Prostate gland (tissue), 2 donors: ENCODE measurements at regions not wholly inside any gene's neighbourhood (a gene's known extent, or its start where the extent isn't known, plus 50 kb on each side); places are given as distances from the start of the nearest gene placed in this dataset.

ENCODE experiments used
- DNase-seq: peaks from one replicate; pipeline ENCODE4 v3.0.0-alpha.2; 2019; ENCODE audit warnings: low spot score
- H3K27ac ChIP-seq, 2 donors: fragments of 200-600 bp; sonication (generic); 2 replicates each; pipeline ENCODE4 v1.5.1; 2017 to 2019
- H3K27me3 ChIP-seq: fragments of 200-600 bp; sonication (generic); replicated peaks from 2 replicates; pipeline ENCODE4 v1.5.1; 2019; ENCODE audit not compliant: insufficient read depth
- H3K36me3 ChIP-seq, 2 donors: fragments of 200-600 bp; sonication (generic); 1 replicate in 1 of 2; 2 replicates in 1 of 2; pipeline versions ENCODE4 v1.5.1 to v1.8.1; 2017 to 2019
- H3K4me1 ChIP-seq: fragments of 200-600 bp; sonication (generic); replicated peaks from 2 replicates; pipeline ENCODE4 v1.5.1; 2019
- H3K4me3 ChIP-seq, 2 donors: fragments of 200-600 bp; sonication (generic); 2 replicates each; pipeline ENCODE4 v1.5.1; 2017 to 2019
- H3K9me3 ChIP-seq: fragments of 200-600 bp; sonication (generic); 2 replicates; pipeline ENCODE4 v1.5.1; 2017
- CTCF ChIP-seq, 4 experiments: fragments of 200-600 bp in 2 of 4; fragments of 450-650 bp in 2 of 4; sonication (generic) in 2 of 4; IDR thresholded peaks; 1 replicate in 3 of 4; 2 replicates in 1 of 4; pipeline ENCODE4 v1.5.1; 2016 to 2019; ENCODE audit warnings: antibody characterized with exemption in 4 of 4, mild to moderate bottlenecking in 2 of 4, moderate library complexity in 2 of 4
- POLR2A ChIP-seq: fragments of 450-650 bp; IDR thresholded peaks from one replicate; pipeline ENCODE4 v1.6.1; 2016; ENCODE audit warnings: antibody characterized with exemption, mild to moderate bottlenecking
- POLR2AphosphoS5 ChIP-seq: sonication (generic); formaldehyde crosslinking; IDR thresholded peaks from one replicate; pipeline ENCODE4 v1.6.1; 2017; ENCODE audit warnings: antibody characterized with exemption
- WGBS: methylation state at CpG from one replicate; pipeline ENCODE4 v1.1.5; 2018; 5-methylcytosine and 5-hydroxymethylcytosine counted together
- intact Hi-C: fragments of 100-400 bp; cut with DNase I; formaldehyde crosslinking; loops from one replicate; pipeline ENCODE4 v1.14.2; 2022

GRCh38 chr6:4687989-4688947 is 87.9 kb upstream of the CDYL start:
- no peak overlapping the region for H3K27ac ChIP-seq
- no peaks in the 10 kb centered on the region for H3K27me3 ChIP-seq
- WGBS: 69% methylated on average over 14 of the region's 14 CpGs
- intact Hi-C loops: no loop called here
- no peaks in the 10 kb centered on the region for H3K4me1 ChIP-seq
- DNase-seq: no peak
- H3K9me3 ChIP-seq: no peaks in the 10 kb centered on the region
- H3K36me3 ChIP-seq: no peaks in the 10 kb centered on the region
- TF ChIP-seq CTCF (IDR thresholded peaks at IDR 0.05): no peak
- TF ChIP-seq POLR2AphosphoS5: no peak
- TF ChIP-seq POLR2A: no peak
- no peak overlapping the region for H3K4me3 ChIP-seq

- intact Hi-C loops: no loop called here
- Histone ChIP-seq H3K9me3 (no peaks in the 10 kb centered on the region), H3K27me3 (no peaks in the 10 kb centered on the region), H3K36me3 (no peaks in the 10 kb centered on the region), H3K27ac (no peak overlapping the region), H3K4me1 (no peaks in the 10 kb centered on the region), H3K4me3 (no peak overlapping the region)
- no peak for DNase-seq
- TF ChIP-seq CTCF (IDR thresholded peaks at IDR 0.05) (no peak), POLR2AphosphoS5 (no peak), POLR2A (no peak)
Observed at GRCh38 chr6:4687656-4687988, 88.6 kb upstream of the CDYL start.

GRCh38 chr6:4682431-4683097 is 93.6 kb upstream of the CDYL start:
- no peak for DNase-seq
- TF ChIP-seq CTCF (IDR thresholded peaks at IDR 0.05) (no peak), POLR2A (no peak), POLR2AphosphoS5 (no peak)
- Histone ChIP-seq H3K4me3 (no peak overlapping the region), H3K27ac (no peak overlapping the region), H3K9me3 (no peaks in the 10 kb centered on the region), H3K36me3 (no peaks in the 10 kb centered on the region), H3K4me1 (no peaks in the 10 kb centered on the region), H3K27me3 (no peaks in the 10 kb centered on the region)
- intact Hi-C loops: no loop called here
- WGBS: 81% methylated on average over 10 of the region's 10 CpGs

GRCh38 chr6:4678506-4679300 is 97.5 kb upstream of the CDYL start:
- no peaks in the 10 kb centered on the region for H3K4me1 ChIP-seq
- intact Hi-C loops: no loop called here
- 85% methylated on average over 7 of the region's 7 CpGs for WGBS
- no peaks in the 10 kb centered on the region for H3K36me3 ChIP-seq
- H3K4me3 ChIP-seq: no peak overlapping the region
- TF ChIP-seq POLR2AphosphoS5: no peak
- TF ChIP-seq POLR2A: no peak
- TF ChIP-seq CTCF (IDR thresholded peaks at IDR 0.05): no peak
- H3K9me3 ChIP-seq: no peaks in the 10 kb centered on the region
- no peaks in the 10 kb centered on the region for H3K27me3 ChIP-seq
- no peak for DNase-seq
- no peak overlapping the region for H3K27ac ChIP-seq
